GM18870 (cell line): ENCODE measurements at regions not wholly inside any gene's neighbourhood (a gene's known extent, or its start where the extent isn't known, plus 50 kb on each side); places are given as distances from the start of the nearest gene placed in this dataset.
"Not testable (repeated sequence)": the region's sequence is repeated elsewhere in the genome, so short reads cannot be mapped to it uniquely, and the experiment has no call there.

Experiments used
- ATAC-seq: cut with Tn5 transposase; IDR thresholded peaks from one replicate; pipeline ENCODE4 v1.9.1; 2021; ENCODE audit warnings: moderate library complexity; ENCODE audit not compliant: unreplicated experiment

- ATAC-seq: no peak
These were observed 154.6 kb upstream of the ZNF267 start for GRCh38 chr16:31718998-31719397.

GRCh38 chr16:31727553-31727952 is 146.1 kb upstream of the ZNF267 start:
- no peak for ATAC-seq

- ATAC-seq: no peak
These were observed 139.3 kb upstream of the ZNF267 start for GRCh38 chr16:31734265-31734664.

GRCh38 chr16:31745098-31745497 is 128.5 kb upstream of the ZNF267 start:
- not testable (repeated sequence) for ATAC-seq

- no peak for ATAC-seq
These were observed 127.7 kb upstream of the ZNF267 start for GRCh38 chr16:31745900-31746299.

- ATAC-seq: no peak
These were observed 118.5 kb upstream of the ZNF267 start for GRCh38 chr16:31754998-31755615.

- ATAC-seq: no peak
These were observed 109.5 kb upstream of the ZNF267 start for GRCh38 chr16:31764103-31764502.

- ATAC-seq: no peak
These were observed 106.3 kb upstream of the ZNF267 start for GRCh38 chr16:31767267-31767666.

- ATAC-seq: no peak
These were observed 93.3 kb upstream of the ZNF267 start for GRCh38 chr16:31780342-31780741.

- ATAC-seq: no peak
These were observed 88.5 kb upstream of the ZNF267 start for GRCh38 chr16:31785126-31785525.

GRCh38 chr16:31807086-31807485 is 66.5 kb upstream of the ZNF267 start:
- ATAC-seq: no peak

GRCh38 chr16:31810863-31811262 is 62.7 kb upstream of the ZNF267 start:
- no peak for ATAC-seq

- not testable (repeated sequence) for ATAC-seq
These were observed 57.5 kb upstream of the ZNF267 start for GRCh38 chr16:31816141-31816540.

- no peak for ATAC-seq
These were observed 54.2 kb upstream of the ZNF267 start for GRCh38 chr16:31819386-31819785.

- no peak for ATAC-seq
These were observed 53.7 kb upstream of the ZNF267 start for GRCh38 chr16:31819948-31820347.
